ENCODE measurements at regions not wholly inside any gene's neighbourhood (a gene's known extent, or its start where the extent isn't known, plus 50 kb on each side); places are given as distances from the start of the nearest gene placed in this dataset.

- no peak for DNase-seq (ENCODE audit: low read depth, low spot score)
Measured at GRCh38 chr5:144108131-144108530, 62.3 kb downstream of the YIPF5 start.

Measured in astrocyte of the hippocampus (primary cell).